ENCODE measurements at regions not wholly inside any gene's neighbourhood (a gene's known extent, or its start where the extent isn't known, plus 50 kb on each side); places are given as distances from the start of the nearest gene placed in this dataset.
A peak's percentile ranks its signal among the peaks of the same experiment; 100 is the strongest.

- Histone ChIP-seq H3K36me3 (no peaks in the 10 kb centered on the region), H3K9me3 (no peaks in the 10 kb centered on the region), H3K4me3 (no peak overlapping the region), H3K4me1 (peaks cover 4% of the 10 kb centered on the region), H3K27ac (no peak overlapping the region), H3K27me3 (no peaks in the 10 kb centered on the region)
- no peak for DNase-seq (ENCODE audit: low spot score in 2 of 2)
- no peak for TF ChIP-seq POLR2A (IDR thresholded peaks at IDR 0.05)
- TF ChIP-seq EP300 (IDR thresholded peaks at IDR 0.05), result no peak
- no peak for TF ChIP-seq CTCF (IDR thresholded peaks at IDR 0.05)
- TF ChIP-seq POLR2AphosphoS5 (IDR thresholded peaks at IDR 0.05), result no peak
- WGBS, result 92% methylated on average over 4 of the region's 4 CpGs
Observed at GRCh38 chr2:67258122-67258521, 139.0 kb upstream of the ETAA1 start.

GRCh38 chr2:67258831-67259230 lies 138.3 kb upstream of the ETAA1 start:
- WGBS, result 79% methylated on average over 1 of the region's 1 CpG
- H3K36me3 ChIP-seq, result no peaks in the 10 kb centered on the region
- H3K4me1 ChIP-seq, result peaks cover 4% of the 10 kb centered on the region
- DNase-seq (ENCODE audit: low spot score in 2 of 2), result no peak
- H3K9me3 ChIP-seq, result no peaks in the 10 kb centered on the region
- no peak for TF ChIP-seq POLR2AphosphoS5 (IDR thresholded peaks at IDR 0.05)
- TF ChIP-seq EP300 (IDR thresholded peaks at IDR 0.05), result no peak
- TF ChIP-seq CTCF (IDR thresholded peaks at IDR 0.05), result no peak
- TF ChIP-seq POLR2A (IDR thresholded peaks at IDR 0.05), result no peak
- H3K27ac ChIP-seq, result no peak overlapping the region
- H3K27me3 ChIP-seq, result no peaks in the 10 kb centered on the region
- H3K4me3 ChIP-seq, result no peak overlapping the region

- no peak for DNase-seq (ENCODE audit: low spot score in 2 of 2)
Observed at GRCh38 chr2:67259556-67260342, 137.4 kb upstream of the ETAA1 start.

DNA sequence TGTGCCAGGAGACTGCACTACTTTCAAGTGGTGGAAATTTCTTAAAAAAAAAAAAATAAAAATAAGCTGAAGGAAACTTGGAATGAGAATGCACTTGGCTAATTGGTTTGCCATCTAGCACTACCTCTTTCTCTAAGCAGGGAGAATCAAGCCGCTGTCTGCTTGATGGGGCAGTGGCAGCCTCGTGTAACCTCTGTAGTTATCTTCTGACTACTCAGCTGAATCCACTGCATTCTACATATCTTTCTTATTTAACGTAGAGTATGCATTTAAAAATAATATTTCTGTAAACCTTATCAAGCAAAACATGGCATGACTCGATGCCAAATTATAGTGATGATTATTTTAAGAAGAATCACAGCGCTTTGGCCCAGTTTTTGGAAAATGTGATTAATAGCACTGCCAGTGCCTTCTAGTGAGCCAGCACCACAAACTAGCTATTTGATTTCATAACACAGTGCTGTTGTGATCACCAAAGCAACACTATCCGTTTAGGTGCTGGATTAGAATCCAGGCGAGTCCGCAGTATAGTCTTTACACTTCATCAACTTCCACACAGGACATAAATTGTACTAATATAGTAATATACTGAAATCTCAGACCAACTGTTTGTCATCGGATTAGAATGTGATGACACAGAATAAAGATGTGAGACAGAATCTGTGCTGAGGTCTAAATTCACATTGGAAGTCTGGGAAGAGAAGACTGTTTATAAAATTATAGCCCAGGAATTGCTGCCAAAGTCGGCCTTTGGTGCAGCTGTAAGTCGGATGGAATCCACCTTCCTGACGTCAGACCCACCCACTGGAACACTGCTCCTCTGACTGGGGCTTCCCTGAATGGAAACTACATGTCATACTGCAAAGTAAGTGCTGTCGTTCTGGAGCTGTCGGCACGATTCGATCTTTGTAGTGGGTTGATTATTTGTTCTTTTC lies 136.5 kb upstream of the ETAA1 start:
- H3K9me3 ChIP-seq, result no peaks in the 10 kb centered on the region
- no peak for TF ChIP-seq POLR2A (IDR thresholded peaks at IDR 0.05)
- peak in 2 of 3 donors; percentile 41 to 61 for TF ChIP-seq POLR2AphosphoS5 (IDR thresholded peaks at IDR 0.05)
- peak; percentile 73 for TF ChIP-seq EP300 (IDR thresholded peaks at IDR 0.05)
- TF ChIP-seq CTCF (IDR thresholded peaks at IDR 0.05), result no peak
- peak overlapping the region; percentile 61 for H3K27ac ChIP-seq
- 46% methylated on average over 16 of the region's 16 CpGs for WGBS
- no peaks in the 10 kb centered on the region for H3K36me3 ChIP-seq
- H3K4me3 ChIP-seq, result no peak overlapping the region
- no peaks in the 10 kb centered on the region for H3K27me3 ChIP-seq
- DNase-seq (ENCODE audit: low spot score in 2 of 2), result peak; percentile 68 to 78
- peaks cover 4% of the 10 kb centered on the region for H3K4me1 ChIP-seq

More at GRCh38 chr2:67259556-67260342, 137.4 kb upstream of the ETAA1 start:
- no peaks in the 10 kb centered on the region for H3K27me3 ChIP-seq
- peaks cover 4% of the 10 kb centered on the region for H3K4me1 ChIP-seq
- no peaks in the 10 kb centered on the region for H3K9me3 ChIP-seq
- 36% methylated on average over 5 of the region's 5 CpGs for WGBS
- no peaks in the 10 kb centered on the region for H3K36me3 ChIP-seq
- H3K27ac ChIP-seq, result peak overlapping the region; percentile 13
- TF ChIP-seq POLR2A (IDR thresholded peaks at IDR 0.05) (no peak), POLR2AphosphoS5 (IDR thresholded peaks at IDR 0.05) (no peak), EP300 (IDR thresholded peaks at IDR 0.05) (no peak), CTCF (IDR thresholded peaks at IDR 0.05) (no peak)
- H3K4me3 ChIP-seq, result no peak overlapping the region

DNA sequence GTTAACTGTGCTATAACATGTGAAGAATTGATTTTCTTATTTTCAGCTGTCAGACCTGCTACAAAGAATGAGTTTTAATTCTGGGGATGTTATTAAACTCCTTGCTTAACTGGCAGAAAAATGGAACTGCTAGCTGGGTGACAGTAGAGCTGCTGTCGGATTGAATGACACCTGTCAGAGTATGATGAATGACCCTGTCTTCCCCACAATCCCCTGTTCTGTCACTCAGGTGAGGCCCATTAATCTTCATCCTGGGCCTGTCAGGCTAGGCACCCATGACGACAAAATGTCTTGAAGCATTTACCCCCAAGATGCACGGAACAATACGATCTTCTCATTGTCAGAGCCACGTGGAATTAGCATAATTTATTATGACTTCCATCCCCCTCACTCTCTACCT lies 129.9 kb upstream of the ETAA1 start:
- WGBS, result 87% methylated on average over 5 of the region's 5 CpGs
- TF ChIP-seq CTCF (IDR thresholded peaks at IDR 0.05) (no peak), EP300 (IDR thresholded peaks at IDR 0.05) (no peak), POLR2A (IDR thresholded peaks at IDR 0.05) (no peak), POLR2AphosphoS5 (IDR thresholded peaks at IDR 0.05) (no peak)
- H3K27me3 ChIP-seq, result no peaks in the 10 kb centered on the region
- no peaks in the 10 kb centered on the region for H3K4me1 ChIP-seq
- no peak for DNase-seq (ENCODE audit: low spot score in 2 of 2)
- no peak overlapping the region for H3K27ac ChIP-seq
- H3K36me3 ChIP-seq, result no peaks in the 10 kb centered on the region
- H3K4me3 ChIP-seq, result no peak overlapping the region
- no peaks in the 10 kb centered on the region for H3K9me3 ChIP-seq
